ENCODE measurements at regions not wholly inside any gene's neighbourhood (a gene's known extent, or its start where the extent isn't known, plus 50 kb on each side); places are given as distances from the start of the nearest gene placed in this dataset.

GRCh38 chr15:20344601-20345400 lies 196.8 kb downstream of the GOLGA6L6 start:
- TF ChIP-seq ATF2 (CRISPR knock-in tag; IDR thresholded peaks at IDR 0.05; ENCODE audit: borderline replicate concordance, low read depth) (no peak), MAX (CRISPR knock-in tag; IDR thresholded peaks at IDR 0.05) (no peak), CTCF (IDR thresholded peaks at IDR 0.05) (no peak), ZNF263 (CRISPR knock-in tag; IDR thresholded peaks at IDR 0.05; ENCODE audit: low read depth) (no peak), CBFB (CRISPR knock-in tag; IDR thresholded peaks at IDR 0.05; ENCODE audit: low read depth) (no peak), ZNF121 (CRISPR knock-in tag; IDR thresholded peaks at IDR 0.05) (no peak), GABPB1 (CRISPR knock-in tag; IDR thresholded peaks at IDR 0.05) (no peak), CREM (CRISPR knock-in tag; IDR thresholded peaks at IDR 0.05) (no peak), ATF3 (CRISPR knock-in tag; conservative IDR thresholded peaks at IDR 0.05) (no peak), ATF1 (CRISPR knock-in tag; IDR thresholded peaks at IDR 0.05) (no peak), ZNF138 (CRISPR knock-in tag; conservative IDR thresholded peaks at IDR 0.05) (no peak), TEAD4 (CRISPR knock-in tag; IDR thresholded peaks at IDR 0.05) (no peak)
